22Rv1 (cell line): ENCODE measurements at regions not wholly inside any gene's neighbourhood (a gene's known extent, or its start where the extent isn't known, plus 50 kb on each side); places are given as distances from the start of the nearest gene placed in this dataset.

Experiments
- H3K27ac ChIP-seq: fragments of 450-650 bp; 2 replicates; pipeline ENCODE4 v1.5.1; 2017
- CTCF ChIP-seq: fragments of 450-650 bp; IDR thresholded peaks from 2 replicates; pipeline ENCODE4 v1.5.1; 2017; ENCODE audit warnings: mild to moderate bottlenecking
- ZFX ChIP-seq: fragments of 450-650 bp; IDR thresholded peaks from 2 replicates; pipeline ENCODE4 v1.6.1; 2017; ENCODE audit warnings: antibody characterized with exemption, borderline replicate concordance

GRCh38 chr2:145096582-145096981, 576.7 kb upstream of the ZEB2 start:
- no peak overlapping the region for H3K27ac ChIP-seq
- TF ChIP-seq CTCF, result no peak
- no peak for TF ChIP-seq ZFX

GRCh38 chr2:145095641-145096435, 575.9 kb upstream of the ZEB2 start:
- no peak overlapping the region for H3K27ac ChIP-seq
- TF ChIP-seq CTCF, result no peak
- no peak for TF ChIP-seq ZFX

GRCh38 chr2:145094370-145094769, 574.5 kb upstream of the ZEB2 start:
- H3K27ac ChIP-seq, result no peak overlapping the region
- no peak for TF ChIP-seq CTCF
- TF ChIP-seq ZFX, result no peak

- TF ChIP-seq CTCF (no peak), ZFX (no peak)
- H3K27ac ChIP-seq, result no peak overlapping the region
Observed at GRCh38 chr2:145091967-145092366, 572.0 kb upstream of the ZEB2 start.

GRCh38 chr2:145090841-145091761, 571.2 kb upstream of the ZEB2 start:
- TF ChIP-seq CTCF (no peak), ZFX (no peak)
- H3K27ac ChIP-seq, result no peak overlapping the region

GRCh38 chr2:145088756-145089155, 568.8 kb upstream of the ZEB2 start:
- no peak overlapping the region for H3K27ac ChIP-seq
- TF ChIP-seq CTCF (no peak), ZFX (no peak)

GRCh38 chr2:145086910-145087309, 567.0 kb upstream of the ZEB2 start:
- H3K27ac ChIP-seq, result no peak overlapping the region
- TF ChIP-seq ZFX (no peak), CTCF (no peak)
